ENCODE measurements at regions not wholly inside any gene's neighbourhood (a gene's known extent, or its start where the extent isn't known, plus 50 kb on each side); places are given as distances from the start of the nearest gene placed in this dataset.

- FAIRE-seq (no peak), ATAC-seq (no peak), DNase-seq (no peak)
- H3K36me3 ChIP-seq, result no peaks in the 10 kb centered on the region
- no peaks in the 10 kb centered on the region for H3K9me3 ChIP-seq
- WGBS, 2 donors, result 53 to 64% methylated on average over 5 of the region's 5 CpGs
- no peak overlapping the region for H3K27ac ChIP-seq
- no peaks in the 10 kb centered on the region for H3K4me1 ChIP-seq
- TF ChIP-seq CTCF (IDR thresholded peaks at IDR 0.05), result no peak
- H3K4me3 ChIP-seq, result no peak overlapping the region
- intact Hi-C loops (cut with DNase I), result no loop called here
- H3K27me3 ChIP-seq, result no peaks in the 10 kb centered on the region
These were observed 269.5 kb upstream of the GBE1 start for GRCh38 chr3:82030916-82031315.

GRCh38 chr3:82022836-82023235, 261.4 kb upstream of the GBE1 start:
- intact Hi-C loops (cut with DNase I), result no loop called here
- H3K27me3 ChIP-seq, result no peaks in the 10 kb centered on the region
- TF ChIP-seq CTCF (IDR thresholded peaks at IDR 0.05), result no peak
- DNase-seq, result no peak
- no peaks in the 10 kb centered on the region for H3K36me3 ChIP-seq
- no peak for ATAC-seq
- H3K27ac ChIP-seq, result no peak overlapping the region
- no peaks in the 10 kb centered on the region for H3K4me1 ChIP-seq
- no peaks in the 10 kb centered on the region for H3K9me3 ChIP-seq
- FAIRE-seq, result no peak
- no peak overlapping the region for H3K4me3 ChIP-seq
- WGBS, 2 donors, result 67 to 77% methylated on average over 3 of the region's 3 CpGs

GRCh38 chr3:82020282-82020681, 258.8 kb upstream of the GBE1 start:
- intact Hi-C loops (cut with DNase I), result no loop called here
- H3K27ac ChIP-seq, result no peak overlapping the region
- H3K4me3 ChIP-seq, result no peak overlapping the region
- DNase-seq (no peak), ATAC-seq (no peak), FAIRE-seq (no peak)
- TF ChIP-seq CTCF (IDR thresholded peaks at IDR 0.05), result no peak
- no peaks in the 10 kb centered on the region for H3K4me1 ChIP-seq
- H3K36me3 ChIP-seq, result no peaks in the 10 kb centered on the region
- WGBS, 2 donors, result 62 to 73% methylated on average over 3 of the region's 3 CpGs
- H3K27me3 ChIP-seq, result no peaks in the 10 kb centered on the region
- no peaks in the 10 kb centered on the region for H3K9me3 ChIP-seq

GRCh38 chr3:82015241-82015640, 253.8 kb upstream of the GBE1 start:
- Histone ChIP-seq H3K27me3 (no peaks in the 10 kb centered on the region), H3K27ac (no peak overlapping the region), H3K4me3 (no peak overlapping the region), H3K36me3 (no peaks in the 10 kb centered on the region), H3K4me1 (no peaks in the 10 kb centered on the region), H3K9me3 (no peaks in the 10 kb centered on the region)
- TF ChIP-seq CTCF (IDR thresholded peaks at IDR 0.05), result no peak
- no peak for FAIRE-seq
- WGBS, 2 donors, result 86 to 87% methylated on average over 1 of the region's 1 CpG
- intact Hi-C loops (cut with DNase I), result no loop called here
- no peak for DNase-seq
- ATAC-seq, result no peak

- ATAC-seq (no peak), FAIRE-seq (no peak)
- TF ChIP-seq CTCF (IDR thresholded peaks at IDR 0.05), result no peak
These were observed 251.3 kb upstream of the GBE1 start for GRCh38 chr3:82012775-82013174.

More at GRCh38 chr3:82012775-82013174, 251.3 kb upstream of the GBE1 start:
- Histone ChIP-seq H3K9me3 (no peaks in the 10 kb centered on the region), H3K36me3 (no peaks in the 10 kb centered on the region), H3K4me3 (no peak overlapping the region), H3K4me1 (no peaks in the 10 kb centered on the region), H3K27ac (no peak overlapping the region), H3K27me3 (no peaks in the 10 kb centered on the region)
- intact Hi-C loops (cut with DNase I), result no loop called here
- no peak for DNase-seq

All from pancreas (tissue), 10 donors.